Urothelium cell line (cell line): ENCODE measurements at regions not wholly inside any gene's neighbourhood (a gene's known extent, or its start where the extent isn't known, plus 50 kb on each side); places are given as distances from the start of the nearest gene placed in this dataset.
"Not testable (repeated sequence)": the region's sequence is repeated elsewhere in the genome, so short reads cannot be mapped to it uniquely, and the experiment has no call there.

Experiments used
- DNase-seq: peaks from one replicate; pipeline ENCODE4 v3.0.0; 2011; ENCODE audit warnings: low spot score, mixed read lengths
- FAIRE-seq: peaks from 2 replicates; lab custom pipeline; 2011; peaks lifted over from hg19 to GRCh38; lab: Jason Lieb, UNC

DNA sequence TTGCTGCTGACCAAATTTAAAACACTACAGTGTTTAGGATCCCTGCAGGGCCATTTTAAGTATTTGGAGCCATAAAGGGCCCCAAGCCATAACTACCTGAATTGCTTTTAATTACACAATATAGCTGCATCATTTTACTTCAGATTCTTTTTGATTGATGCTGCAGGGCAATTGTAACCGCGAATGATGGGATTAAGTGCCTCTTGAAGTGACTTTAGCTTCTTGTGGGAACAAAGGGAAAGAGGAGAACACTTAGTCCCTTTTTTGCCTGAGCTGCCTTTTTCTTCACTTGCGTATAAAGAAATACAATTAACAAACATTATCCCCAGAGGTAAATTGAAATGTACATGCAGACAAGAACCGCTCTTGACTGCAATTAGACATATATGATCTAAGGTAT lies 228.5 kb downstream of the ZIC5 start:
- DNase-seq = no peak
- FAIRE-seq = no peak

GRCh38 chr13:99741960-99742359 lies 229.6 kb downstream of the ZIC5 start:
- FAIRE-seq (no peak), DNase-seq (no peak)

DNA sequence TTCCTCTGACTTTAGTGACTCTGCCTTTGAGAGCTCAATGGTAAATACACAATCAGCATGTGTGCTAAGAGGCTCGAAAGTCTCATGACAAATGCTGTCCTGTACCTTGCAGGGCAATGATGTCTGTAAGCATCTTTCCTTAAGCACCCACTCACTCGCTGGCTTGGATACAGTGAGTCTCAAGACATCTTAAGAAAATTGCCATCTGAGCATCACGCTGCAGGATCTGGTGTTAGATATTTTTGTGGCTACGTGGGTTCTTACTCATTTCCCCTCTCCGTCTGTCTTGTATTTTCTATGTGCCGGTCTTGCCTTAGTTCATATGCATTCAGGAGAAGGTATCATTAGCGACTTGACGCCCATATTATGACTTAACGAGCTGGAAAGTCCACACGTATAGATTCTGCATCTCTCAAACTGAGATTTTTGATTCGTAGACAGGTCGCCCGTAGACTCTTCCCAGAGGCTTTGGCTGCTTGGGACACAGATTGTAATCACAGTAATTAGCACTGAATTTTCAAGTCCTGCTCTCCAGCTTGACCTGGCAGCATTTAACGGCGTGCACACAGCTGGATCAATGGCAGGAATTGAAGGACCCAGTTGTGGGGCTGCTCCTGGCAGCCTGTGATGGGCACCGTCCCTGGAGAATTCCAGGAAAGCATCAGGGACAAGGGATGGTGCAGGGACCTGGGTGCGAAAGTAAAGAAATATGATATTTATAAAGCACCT lies 231.2 kb downstream of the ZIC5 start:
- DNase-seq = no peak
- no peak for FAIRE-seq

- DNase-seq = no peak
- FAIRE-seq = no peak
Measured at GRCh38 chr13:99738626-99739025, 232.9 kb downstream of the ZIC5 start.

DNA sequence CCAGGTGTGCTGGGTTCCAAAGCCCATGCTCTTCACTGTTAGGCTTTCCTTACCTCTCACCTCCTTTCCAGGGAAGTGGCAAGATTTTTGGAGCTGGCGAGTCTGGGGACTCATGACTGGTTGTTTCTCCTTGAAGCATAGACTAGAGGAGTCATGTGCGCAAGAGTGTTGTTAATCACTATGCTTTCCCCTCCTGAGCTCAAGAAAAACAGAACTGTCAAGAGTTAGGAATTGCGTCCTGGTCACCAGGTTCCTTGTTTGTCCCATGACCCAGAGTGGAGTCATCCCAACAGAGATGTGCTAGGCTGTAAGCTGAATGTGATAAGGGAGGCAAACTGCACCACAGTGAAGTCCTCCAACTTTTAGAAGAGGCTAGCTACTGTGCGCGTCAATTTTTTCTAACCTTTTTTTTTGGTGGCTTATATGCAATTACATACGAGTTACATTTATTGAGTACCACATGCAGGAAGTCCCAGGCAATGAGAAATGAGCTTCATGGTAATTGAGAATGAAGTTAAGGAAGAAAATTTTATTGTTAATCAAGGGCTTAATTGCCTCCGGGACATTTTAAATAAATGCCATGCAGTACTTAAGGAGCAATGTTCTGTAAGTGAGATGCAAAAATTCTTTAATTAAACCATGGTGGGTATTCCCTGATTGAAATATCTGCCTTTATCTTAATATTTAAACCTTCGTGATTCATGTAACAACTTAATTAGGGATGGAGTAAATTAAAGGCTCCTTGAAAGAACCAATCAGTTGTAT lies 233.9 kb downstream of the ZIC5 start:
- DNase-seq = no peak
- FAIRE-seq = no peak

- FAIRE-seq (no peak), DNase-seq (no peak)
Measured at GRCh38 chr13:99736541-99736940, 235.0 kb downstream of the ZIC5 start.

DNA sequence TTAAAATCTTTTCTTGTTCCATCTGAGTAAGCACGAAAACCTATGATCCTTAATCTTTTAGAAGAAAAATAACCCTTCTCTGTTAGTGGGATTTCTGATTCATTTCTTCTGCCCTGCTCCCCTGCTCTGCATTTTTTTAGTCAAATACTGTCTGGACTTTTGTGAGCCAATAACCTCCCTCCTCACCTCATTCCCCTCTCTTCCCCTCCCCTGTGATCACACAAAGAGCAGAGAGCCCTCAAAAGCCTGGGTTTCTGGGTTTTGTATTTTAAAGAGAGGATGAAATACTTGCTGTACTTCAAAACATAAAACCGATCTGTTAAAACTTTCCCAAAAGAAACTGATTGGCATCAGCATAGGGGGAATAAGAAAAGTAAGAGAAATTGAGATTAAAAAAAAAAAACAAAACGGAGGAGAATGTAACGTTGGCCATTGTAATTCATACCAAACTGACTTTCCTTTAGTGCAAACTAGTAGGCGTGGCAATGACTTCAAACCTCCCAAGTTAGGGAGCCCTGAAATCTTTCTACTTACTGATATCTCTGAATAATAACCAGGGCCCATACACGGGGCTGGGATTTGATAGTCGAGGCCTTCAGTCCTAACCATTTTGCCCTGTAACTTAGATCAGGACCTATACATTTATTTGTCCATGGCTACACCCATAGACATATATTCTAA lies 232.9 kb downstream of the TM9SF2 start:
- FAIRE-seq = no peak
- DNase-seq = no peak

DNA sequence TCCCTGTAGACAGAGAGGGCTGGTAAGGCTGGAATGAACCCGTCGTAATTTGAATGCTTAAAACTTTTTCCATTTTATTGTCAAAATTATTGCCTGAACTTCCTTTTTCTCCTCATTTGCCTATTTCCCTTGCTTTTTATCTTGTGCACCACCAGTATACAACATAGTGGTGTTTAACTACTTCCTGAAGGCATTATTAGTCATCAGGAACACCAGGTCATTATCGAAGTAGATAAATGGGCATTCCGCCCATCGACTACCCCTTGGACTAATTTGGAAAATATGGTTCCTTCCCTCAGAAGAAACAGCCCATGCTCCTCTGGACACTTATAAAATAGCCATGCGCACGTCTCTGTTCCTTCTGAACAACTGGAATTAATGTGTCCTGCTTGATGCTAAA lies 232.1 kb downstream of the TM9SF2 start:
- no peak for FAIRE-seq

GRCh38 chr13:99731747-99732146 lies 230.5 kb downstream of the TM9SF2 start:
- DNase-seq (no peak), FAIRE-seq (no peak)

More for the DNA sequence above, 232.1 kb downstream of the TM9SF2 start:
- no peak for DNase-seq

DNA sequence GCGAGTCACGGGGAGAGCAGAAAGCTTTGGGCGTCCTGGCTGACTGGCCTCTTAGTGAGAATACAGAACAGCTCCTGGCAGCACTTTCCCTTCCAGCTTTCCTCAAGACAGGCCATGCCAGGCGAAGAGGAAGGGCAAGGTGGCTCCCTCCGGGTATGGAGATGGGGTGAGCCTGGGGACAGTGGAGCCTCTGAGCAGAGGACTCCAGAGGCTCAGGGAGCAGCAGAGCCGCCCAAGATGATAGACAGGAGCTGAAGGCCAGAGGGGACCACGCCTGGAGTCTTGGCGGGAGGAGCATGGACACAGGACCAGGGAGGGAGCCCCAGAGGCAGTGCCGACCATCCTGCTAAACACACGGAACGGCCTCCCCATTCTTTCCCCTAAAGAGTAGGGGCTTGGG lies 229.1 kb downstream of the TM9SF2 start:
- no peak for DNase-seq
- FAIRE-seq = no peak

- no peak for FAIRE-seq
Measured at GRCh38 chr13:99729745-99730144, 228.5 kb downstream of the TM9SF2 start.

GRCh38 chr13:99727651-99728050 lies 226.4 kb downstream of the TM9SF2 start:
- not testable (repeated sequence) for DNase-seq, FAIRE-seq

More at GRCh38 chr13:99729745-99730144, 228.5 kb downstream of the TM9SF2 start:
- DNase-seq = no peak

DNA sequence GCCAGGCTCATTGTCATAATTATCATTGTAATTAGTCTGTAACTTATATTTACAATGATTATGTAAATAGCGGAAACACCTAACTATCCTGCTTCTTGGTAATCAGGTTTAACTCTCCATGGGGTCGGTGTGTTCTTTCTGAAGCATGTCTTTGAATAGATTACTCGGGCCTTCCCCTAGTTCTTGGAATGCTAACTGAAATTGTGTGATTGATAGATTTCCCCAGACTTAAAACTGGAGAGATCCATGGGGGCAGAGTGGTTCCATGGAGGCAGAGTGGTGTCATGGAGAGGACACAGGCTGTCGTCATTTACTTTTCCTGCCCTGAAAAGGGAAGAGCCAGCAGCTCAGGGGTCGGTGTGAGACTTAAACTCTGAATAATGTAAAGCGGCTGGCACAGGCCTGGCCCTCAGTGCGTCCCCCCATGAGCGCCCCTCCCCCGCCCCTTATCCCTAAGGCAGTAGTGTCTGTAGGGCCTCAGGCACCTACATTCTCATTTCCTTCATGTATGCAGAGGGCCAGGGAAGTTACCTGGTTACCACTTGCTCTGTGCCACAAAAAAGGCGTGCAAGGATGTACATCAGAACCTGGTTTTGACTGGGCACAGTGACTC lies 225.1 kb downstream of the TM9SF2 start:
- FAIRE-seq (no peak), DNase-seq (no peak)

DNA sequence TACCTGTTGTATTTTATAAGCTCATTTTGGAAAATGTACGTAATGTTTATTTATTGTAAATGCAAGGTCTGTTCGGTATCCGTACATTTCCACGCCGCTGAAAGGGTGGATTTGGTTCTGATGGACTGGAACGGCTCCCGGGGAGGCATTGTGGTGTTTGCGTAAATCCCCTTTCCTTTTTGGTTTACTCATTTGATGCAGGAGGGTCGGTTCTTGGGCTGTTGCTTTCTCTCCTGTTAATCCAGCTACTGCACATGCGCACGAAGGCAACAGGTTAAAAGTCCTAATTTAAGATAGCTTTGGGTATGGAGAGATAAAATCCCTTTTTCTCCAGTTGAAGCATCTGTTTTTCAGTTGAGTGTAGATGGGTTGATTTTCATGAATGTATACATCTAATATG lies 224.4 kb downstream of the TM9SF2 start:
- no peak for DNase-seq
- no peak for FAIRE-seq

- no peak for FAIRE-seq
Measured at GRCh38 chr13:99724633-99725517, 223.6 kb downstream of the TM9SF2 start.

DNA sequence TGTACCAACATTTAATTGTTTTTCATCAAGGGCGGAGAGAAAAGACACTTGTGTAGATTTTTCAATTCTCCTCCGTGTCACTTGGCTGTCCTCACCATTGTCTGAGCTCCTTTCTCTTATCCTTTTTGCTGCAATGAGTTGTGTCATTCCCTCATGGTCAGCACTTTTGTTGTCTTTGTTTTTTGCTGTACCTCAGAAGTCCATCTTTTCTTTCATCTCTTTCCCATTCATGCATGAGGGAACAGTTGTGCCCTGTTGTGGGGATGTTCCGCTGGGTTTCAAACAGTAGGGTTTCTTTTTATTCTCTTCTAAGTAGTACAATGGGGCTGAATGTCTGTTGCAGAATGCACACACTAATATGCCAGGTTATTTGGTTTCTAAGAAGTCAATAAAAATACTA lies 222.6 kb downstream of the TM9SF2 start:
- DNase-seq (no peak), FAIRE-seq (no peak)

More at GRCh38 chr13:99724633-99725517, 223.6 kb downstream of the TM9SF2 start:
- DNase-seq = no peak

DNA sequence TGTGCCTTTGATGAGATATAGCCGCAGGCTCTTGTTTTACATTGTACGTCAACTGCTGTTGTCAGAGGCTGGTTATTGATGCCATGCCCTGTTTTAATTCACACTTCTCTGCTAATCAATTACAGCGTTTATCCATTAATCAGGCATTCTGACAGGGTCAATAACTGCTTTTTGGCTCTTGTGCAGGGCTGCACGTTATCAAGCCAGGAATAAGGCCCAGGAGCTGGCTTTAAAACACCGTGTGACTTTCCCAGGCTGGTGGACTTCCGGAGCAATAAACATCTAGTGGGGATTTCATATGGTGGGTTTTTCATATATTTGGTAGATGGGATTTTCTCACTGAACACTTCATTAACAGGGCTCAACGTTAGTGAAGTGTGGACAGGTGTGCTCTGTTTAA lies 221.7 kb downstream of the TM9SF2 start:
- no peak for FAIRE-seq
- DNase-seq = no peak

DNA sequence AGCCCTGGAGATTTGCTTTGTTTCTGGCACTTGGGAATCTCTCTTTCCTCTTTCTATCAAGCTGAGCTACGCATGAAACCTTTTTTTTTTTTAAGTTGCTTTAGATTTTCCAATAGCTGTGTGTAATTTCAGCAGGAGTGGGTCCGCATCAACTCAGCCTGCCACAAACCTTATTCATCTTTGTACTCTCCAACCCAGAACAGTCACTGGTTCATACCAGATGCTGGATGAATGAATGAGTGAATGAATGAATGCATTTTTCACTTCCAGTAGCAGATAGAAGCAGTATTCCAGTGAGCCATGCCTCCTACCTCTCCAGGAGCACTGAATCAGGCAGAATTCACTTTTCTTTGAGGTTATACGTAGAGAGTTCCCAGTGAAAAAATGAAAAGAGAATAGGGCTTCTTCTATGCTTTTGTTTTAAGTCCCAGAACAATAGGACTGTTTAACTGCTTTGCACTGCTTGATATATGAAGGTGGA lies 221.1 kb downstream of the TM9SF2 start:
- DNase-seq (no peak), FAIRE-seq (no peak)

- DNase-seq = no peak
- FAIRE-seq = no peak
Measured at GRCh38 chr13:99721606-99722337, 220.5 kb downstream of the TM9SF2 start.
